ENCODE measurements at regions not wholly inside any gene's neighbourhood (a gene's known extent, or its start where the extent isn't known, plus 50 kb on each side); places are given as distances from the start of the nearest gene placed in this dataset.
"Not testable (repeated sequence)": the region's sequence is repeated elsewhere in the genome, so short reads cannot be mapped to it uniquely, and the experiment has no call there.

DNA sequence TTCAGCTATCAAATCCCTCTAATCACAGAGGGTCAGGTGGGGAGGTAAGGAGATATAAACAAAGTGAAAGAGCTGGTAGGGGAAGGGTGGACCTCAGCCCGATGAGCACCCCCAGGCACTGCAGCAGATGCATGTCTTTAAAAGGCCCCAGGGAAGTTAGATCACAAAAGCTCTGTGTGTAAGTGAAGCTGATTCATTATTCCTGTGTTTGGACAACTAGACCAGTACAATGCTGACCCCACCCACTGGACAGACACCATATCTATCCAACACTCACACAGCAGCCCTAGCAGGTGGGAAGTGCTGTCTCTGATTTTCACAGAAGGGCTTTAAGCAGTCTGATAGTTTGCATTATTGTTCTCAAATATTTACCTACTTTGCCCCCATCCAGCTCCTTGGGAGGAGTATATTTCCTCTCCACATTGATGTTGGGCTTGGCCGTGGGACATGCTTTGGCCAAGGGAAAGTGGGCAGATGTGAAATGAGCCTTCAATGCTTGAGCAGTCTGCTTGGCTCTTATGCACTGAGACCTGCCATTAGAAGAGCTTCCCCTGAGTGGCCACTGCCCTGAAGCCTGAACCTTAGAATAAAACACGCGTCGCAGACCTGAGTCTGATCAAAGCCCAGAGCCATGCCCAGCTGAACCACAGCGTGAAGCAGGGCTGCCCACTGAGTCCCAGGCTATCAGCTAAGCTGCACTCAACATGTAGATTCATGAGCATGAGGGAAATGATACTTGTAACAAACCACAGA is 111.4 kb downstream of the COPS8 start:
- DNase-seq (ENCODE audit: low read depth) = no peak

DNA sequence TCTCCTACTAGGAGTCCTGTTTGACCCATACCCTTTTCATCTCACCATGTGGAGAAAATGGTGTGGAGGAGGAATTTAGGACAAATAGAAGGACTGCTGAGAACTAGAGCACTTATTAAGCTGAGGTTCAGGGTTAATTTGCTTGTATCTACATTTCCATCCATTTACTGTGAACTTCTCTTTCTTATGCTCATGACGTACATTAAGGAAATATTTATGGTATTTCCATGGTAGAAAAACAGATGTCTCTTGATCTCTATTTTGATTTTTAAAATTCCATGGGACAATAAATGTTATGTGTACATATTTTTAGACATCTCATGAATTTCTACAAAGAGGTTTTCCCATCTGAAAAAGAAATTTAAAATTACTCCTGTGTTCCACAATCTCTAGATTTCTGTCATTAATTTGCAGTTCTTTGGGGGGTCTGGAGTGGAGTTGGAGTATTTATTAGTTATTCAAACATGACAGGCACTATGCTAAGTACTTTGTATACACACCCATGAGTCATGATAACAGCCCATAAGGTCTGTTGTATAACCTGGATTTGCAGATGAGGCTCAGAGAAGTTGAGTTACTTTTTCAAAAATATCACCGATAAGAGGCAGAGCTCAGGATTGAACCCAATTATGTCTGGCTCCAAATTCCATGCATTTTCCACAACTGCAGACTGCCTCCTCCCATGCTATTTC is 112.6 kb downstream of the COPS8 start:
- DNase-seq (ENCODE audit: low read depth) = no peak

DNA sequence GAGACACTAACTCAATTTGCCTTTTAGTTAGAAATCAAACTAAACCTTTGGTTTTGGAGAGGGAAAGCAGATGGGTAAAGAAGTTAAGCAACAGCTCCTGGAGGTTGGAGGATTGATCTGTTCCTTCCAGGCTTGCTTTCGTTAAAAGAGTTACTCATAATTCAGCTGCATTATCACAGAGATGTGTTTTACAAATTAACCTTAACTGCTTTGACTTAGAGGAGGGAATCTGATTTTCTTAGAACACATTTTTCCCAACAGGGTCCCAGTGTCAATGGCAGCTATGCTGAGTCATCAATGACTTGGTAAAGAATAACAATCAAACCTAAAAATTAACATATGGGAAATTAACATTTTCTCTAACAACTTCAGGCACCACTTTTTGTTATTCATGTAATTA is 113.4 kb downstream of the COPS8 start:
- DNase-seq (ENCODE audit: low read depth) = no peak

DNA sequence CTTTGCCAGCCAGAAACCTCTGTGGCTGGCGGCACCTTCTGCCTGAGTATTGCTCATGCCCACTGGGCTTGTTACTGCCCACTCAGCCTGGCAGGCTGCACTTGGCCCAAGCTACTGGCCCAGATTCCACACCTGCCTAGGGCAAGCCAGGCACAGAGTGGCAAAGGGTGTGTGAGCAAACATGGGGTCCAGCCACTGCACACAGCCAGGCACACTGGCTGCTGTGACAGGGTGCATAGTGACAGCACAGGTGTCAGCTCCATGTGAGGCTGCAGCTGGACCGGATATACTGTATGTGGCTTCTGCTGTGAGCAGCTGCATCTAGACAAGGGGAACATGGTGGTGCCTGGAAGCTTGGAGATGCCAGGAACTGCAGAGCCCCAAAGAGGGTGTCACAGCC is 113.9 kb downstream of the COPS8 start:
- no peak for DNase-seq (ENCODE audit: low read depth)

DNA sequence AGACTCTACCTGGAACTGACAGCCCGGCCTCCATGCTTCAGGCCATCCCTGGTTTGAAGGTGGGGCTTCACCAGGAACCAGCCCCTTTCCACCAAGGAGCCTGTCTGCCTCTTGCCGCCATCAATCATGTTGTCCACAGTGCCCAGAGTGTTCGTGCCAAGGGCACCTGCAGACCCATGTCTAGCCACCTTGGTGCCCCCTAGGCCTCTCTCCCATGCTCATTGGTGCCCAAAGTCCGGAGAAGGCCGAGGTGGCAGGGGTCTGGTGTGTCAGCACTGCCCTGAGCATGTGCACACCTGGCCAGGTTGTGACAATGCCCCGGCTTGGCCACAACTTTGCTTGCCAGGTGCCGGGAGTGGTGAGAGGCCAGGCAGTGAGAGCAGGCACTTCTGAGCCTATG is 114.8 kb downstream of the COPS8 start:
- no peak for DNase-seq (ENCODE audit: low read depth)

DNA sequence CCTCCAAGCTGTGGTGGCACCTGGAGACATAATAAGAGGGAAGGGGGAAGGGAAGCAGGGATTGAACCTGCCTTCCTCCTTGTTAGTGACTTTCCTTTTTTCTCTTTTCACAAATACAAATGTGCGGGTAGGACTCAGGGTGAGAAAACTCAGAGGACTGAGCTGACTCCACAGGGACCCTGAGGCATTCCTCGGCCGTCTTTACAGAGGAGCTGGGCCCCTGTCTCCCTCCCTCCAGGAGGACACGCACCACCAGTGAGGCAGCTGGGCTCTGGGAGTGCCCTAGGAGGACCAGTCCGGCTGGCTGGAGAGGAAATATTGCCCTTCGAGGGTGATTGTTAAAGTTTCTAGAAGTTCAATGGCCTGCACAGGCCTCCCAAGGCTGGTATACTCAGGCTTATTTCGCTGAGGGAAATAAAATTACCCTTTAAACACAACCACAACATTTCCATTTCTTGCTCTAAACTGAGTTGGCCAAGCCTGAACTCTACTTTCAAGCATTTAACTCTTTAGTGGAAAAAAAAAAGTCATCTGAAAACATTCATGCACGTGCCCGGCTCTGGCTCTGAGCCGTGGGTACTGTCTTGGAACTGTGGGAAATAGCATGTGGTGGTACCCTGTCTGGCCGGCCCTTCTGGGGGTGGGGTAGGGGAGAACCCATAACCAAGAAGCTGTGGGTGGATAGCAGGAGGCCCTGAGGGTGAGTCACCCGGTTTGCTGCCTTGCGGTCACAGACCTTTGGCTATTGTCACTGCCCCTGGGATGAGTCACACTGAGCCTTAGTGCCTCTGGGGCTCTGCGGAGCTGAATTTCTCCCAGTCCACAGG is 116.0 kb downstream of the COPS8 start:
- no peak for DNase-seq (ENCODE audit: low read depth)

DNA sequence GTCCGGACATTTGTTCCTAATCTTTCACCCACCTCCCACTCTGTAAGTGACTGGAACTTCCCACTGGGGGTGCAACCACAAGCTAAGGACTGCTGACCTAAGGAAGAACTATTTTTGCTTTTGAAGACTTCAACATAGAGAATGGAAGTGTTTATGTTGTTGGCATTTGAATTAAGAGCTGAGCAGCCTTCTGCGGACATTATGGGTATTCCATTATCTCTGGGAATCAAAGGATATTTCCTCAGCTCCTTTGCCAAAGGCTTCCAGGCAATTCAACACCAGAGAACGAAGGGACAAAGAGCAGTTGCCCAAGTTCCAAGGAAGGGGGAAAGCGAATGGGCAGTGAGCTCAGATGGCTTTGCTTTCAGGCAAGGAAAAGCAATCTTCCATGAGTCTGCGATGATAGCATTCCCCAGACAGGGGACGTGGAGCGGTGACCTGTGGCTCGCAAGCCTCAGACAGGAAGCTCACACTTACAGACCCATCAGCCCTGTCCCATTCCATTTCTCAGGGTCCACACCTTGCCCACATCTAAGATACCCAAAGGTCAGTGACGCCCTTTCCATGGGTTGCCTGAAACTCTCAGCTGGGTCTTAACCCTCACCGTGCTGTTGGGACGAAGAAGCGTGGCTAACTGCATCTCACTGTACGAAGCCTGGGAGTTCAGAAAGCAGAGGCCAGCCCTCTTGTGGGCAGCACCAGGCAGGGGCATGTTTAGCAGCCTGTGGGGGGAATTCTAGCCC is 116.8 kb downstream of the COPS8 start:
- no peak for DNase-seq (ENCODE audit: low read depth)

DNA sequence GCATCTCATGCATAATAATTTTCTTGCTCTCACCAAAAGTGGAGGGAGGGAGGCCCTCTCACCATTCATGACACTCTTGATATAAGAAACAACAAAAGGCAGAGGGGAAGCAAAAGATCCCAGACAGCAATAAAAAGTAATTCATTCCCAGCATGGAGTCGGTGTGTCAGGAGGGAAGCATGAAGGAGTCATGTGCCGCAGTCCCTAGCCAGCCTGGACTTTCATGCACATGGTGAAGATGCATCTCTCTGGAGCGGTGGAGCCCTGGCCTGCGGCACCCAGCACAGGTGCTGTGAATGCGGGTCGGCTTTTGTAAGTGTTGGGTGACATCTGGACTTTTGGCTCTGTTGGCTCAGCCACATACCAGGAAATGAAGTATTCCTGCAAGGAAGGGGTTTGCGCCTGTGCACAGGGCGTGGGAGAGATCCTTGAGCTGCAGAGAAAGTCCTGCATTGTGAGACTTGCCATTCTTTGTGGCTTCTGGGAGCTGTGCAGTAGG is 119.4 kb downstream of the COPS8 start:
- DNase-seq (ENCODE audit: low read depth) = no peak

DNA sequence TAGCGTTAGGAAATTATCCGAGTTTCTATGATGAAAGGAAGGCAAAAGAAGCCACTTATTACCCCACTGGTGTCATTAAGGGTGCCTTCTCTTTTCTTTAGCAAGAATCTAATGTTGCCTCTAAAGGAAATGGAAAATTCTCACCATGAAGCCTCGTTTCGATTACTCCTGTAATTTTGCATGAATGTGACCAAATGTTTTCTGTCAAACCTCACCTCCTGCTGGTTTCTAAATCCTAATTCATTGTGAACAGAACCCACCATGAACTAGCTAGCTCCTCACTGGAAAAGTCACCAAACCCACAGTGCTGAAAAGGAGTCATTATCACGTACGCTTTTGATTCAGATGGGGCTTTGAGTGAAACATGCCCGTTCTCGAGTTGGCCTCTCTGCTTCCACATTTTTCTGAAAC is 119.9 kb downstream of the COPS8 start:
- no peak for DNase-seq (ENCODE audit: low read depth)

DNA sequence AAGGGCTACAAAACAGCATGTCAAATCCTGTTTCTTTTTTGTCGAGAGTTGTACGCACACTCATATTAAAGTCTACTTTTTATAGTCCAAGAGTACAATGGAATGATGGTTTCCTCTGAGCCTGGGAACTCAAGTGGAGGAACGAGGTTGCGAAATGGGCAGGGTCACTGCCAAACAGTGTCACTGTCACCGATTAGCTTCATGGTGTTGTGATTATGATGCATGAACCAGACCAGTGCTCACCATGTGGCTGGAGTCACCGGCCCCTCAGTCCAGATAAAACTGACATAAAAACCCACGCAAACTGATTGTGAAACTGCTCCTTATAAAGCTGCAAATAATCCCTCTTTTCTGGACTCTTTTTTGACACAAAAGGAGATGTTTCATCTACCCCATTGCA is 122.0 kb downstream of the COPS8 start:
- no peak for DNase-seq (ENCODE audit: low read depth)

DNA sequence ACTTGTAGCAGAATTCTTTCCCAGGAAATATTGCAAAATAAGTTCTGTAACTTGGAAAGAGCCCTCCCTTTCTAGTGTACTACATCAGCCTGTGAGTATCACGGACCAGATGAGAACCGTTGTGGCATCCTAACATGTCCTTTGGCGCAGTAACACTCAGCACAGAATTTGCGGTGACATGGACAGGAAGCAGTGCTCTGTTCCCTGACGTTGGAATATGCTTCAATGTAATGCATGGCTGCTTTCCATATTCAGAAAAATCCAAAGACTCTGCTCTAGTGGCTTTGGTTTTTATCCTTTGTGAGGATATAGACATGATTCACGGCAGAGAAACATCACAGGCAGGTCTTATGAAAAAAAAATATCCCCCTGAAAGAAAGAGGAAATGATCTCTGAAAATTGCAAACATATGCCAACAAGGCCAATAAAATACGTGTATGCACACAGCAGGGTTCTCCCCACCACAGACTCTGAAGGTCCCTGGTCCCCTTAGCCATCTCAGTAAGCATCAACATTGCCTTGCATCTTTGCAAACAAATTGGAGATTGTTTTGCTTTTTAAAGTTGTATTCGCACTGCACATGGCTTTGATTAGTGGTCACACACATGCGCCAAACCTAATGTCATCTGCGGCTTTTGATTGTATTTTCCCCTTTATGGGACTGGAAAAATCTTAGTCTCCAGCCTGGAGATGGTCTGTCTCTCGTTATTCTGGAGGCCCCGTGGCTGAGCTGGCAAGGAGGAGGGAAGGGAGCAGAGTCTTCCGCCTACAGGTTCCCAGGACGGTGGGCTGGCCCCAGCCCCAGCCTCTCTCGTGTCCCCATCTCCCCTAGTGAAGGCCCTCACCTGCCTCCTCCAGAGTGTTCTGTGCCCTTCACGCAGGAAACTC is 122.9 kb downstream of the COPS8 start:
- DNase-seq (ENCODE audit: low read depth) = no peak

DNA sequence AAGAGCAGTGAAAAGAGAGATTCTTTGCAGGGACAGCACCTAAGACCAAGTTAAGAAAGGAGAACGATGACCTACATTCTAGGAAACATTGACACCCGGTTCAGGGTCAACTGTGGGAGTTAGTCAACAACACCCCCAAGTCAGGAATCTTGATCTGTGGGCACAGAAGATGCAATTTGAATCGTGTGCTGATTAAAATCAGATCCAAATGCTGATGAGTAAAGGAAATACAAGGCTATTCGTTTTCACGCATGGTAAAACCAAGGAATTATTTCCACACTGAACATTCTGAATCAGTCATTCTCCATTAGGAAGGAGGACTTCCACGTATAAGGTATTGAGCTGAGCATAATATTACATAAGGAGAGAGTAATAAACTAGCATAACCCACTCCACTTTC is 124.2 kb downstream of the COPS8 start:
- no peak for DNase-seq (ENCODE audit: low read depth)

DNA sequence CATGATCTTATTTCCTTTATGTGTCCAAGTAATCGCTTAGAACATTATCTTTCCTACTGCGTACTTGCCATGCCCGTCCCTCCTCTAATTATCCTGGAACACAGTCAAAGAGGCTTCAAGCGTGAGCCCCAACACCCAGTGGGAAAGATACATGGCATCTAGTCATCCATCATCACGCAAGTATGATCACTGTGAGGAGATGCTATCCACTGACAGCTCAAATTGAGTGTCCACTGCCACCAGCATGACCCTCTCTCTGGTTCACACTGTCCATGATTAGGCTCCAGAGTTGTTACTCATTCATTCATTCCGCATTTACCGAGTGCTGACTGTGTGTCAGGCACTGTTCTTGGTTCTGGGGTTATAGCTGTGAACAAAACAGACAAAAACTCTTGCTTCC is 124.6 kb downstream of the COPS8 start:
- DNase-seq (ENCODE audit: low read depth) = no peak

DNA sequence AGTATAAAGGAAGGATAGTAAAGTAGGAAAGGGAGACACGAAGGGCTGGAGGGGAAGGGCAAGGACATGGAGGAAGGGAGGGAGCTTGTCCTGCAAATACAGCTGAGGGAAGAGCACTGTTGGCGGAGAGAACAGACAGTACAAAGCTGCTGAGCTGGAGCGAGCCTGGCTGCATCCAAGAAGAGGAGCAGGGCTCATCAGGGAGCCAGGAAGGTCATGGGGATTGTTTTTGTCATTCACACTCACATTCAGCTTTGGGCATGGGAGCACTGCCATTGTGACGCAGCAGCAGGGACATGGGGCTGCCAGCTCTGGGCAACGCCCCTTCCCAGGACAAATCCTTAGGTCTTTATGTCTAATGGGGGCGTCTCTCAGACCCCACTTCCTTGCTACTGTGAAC is 125.1 kb downstream of the COPS8 start:
- no peak for DNase-seq (ENCODE audit: low read depth)

DNA sequence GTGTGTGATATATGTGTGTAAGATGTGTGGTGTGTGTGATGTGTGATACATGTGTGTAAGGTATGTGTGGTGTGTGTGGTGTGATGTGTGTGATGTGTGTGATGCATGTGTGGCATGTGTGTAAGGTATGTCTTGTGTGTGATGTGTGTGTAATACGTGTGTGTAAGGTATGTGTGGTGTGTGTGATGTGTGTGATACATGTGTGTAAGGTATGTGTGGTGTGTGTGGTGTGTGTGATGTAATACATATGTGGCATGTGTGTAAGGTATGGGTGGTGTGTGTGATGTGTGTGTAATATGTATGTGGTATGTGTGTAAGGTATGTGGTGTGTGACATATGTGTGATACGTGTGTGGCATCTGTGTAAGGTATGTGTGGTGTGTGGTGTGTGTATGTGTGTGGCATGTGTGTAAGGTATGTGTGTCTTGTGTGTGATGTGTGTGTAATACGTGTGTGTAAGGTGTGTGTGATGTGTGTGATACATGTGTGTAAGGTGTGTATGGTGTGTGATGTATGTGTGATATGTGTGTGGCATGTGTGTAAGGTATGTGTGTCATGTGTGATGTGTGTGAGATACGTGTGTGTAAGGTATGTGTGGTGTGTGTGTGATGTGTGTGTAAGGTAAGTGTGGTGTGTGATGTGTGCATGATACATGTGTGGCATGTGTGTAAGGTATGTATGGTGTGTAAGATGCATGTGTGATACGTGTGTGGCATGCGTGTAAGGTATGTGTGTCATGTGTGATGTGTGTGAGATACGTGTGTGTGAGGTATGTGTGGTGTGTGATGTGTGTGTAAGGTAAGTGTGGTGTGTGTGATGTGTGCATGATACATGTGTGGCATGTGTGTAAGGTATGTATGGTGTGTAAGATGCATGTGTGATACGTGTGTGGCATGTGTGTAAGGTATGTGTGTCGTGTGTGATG is 126.9 kb downstream of the COPS8 start:
- DNase-seq (ENCODE audit: low read depth) = not testable (repeated sequence)

DNA sequence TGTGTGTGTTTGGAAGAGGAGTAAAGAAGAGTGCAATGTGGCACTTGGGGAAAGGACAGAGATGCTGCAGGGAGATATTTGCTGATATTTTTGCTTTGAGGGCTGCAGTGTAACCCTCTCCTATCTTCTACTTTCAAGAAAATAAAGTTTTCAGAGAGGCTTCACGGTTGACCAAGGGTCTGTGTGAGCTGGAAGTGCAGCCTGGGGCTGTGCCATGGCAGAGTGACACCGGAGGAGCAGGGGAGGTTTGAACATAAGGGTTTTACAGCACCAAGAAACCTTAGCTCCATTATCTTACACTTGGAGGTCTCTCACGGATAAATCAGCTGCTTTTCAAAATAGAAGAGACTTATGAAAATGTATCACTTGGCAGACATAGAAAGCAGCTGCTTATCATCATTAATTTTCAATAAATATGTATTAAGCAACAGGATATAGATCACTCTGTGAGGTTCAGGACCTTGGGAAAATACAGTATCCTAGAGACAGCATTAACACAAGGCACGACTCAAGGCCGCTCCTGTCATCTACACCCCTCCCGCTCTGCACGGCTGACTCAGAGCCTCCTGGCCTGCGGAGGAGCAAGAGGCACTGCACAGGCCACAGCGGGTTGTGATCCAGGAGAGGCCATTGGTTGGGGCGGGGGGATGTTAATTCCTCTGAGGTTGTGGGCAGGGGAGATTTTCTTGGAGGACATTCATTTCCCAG is 127.8 kb downstream of the COPS8 start:
- DNase-seq (ENCODE audit: low read depth) = no peak

DNA sequence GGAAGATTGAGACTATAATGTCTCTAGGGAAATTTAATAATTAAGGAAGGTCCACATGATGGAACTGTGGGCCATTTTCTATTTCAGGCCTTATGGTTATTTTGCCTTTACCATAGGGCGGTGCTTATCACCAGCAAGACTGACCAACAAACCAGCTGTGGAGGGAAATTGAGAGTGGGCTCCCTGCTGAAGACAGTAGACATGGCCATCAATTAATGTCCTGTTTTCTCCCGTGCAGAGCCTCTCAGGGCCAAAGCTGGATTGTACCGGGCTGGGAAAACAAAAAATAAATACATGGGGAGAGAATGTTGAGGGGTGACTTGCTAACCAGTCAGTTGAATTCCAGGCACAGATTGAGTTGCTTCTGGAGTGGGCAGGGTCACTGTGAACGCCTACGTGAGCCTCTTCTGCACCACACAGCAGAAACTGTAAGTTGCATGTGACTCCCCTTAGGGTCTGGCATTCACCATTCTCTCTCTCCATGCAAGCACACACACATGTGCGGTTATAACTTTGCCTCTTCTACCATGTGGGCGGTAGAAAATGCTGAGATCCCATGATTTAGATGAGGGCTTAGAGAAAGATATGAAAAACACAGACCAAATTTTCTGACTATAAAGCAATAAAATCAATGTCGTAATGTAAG is 128.5 kb downstream of the COPS8 start:
- DNase-seq (ENCODE audit: low read depth) = no peak

DNA sequence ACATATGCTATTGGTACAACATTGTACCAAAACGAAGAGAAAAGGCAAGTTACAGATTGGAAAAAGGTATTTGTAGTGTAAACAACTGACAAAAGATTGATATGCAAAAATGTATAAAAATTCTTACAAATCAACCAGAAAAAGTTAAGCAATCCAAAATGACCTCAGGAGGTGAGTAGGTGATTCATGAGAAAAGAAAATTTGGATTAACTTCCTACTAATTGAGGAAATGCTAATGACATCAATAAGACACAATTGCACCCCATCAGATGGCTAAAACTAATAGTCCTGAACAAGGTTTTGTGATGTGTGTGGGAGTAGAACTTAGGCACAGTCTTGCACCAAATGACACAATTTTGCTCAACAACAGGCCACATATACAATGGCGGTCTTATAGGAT is 129.3 kb downstream of the COPS8 start:
- no peak for DNase-seq (ENCODE audit: low read depth)
